ENCODE measurements at regions not wholly inside any gene's neighbourhood (a gene's known extent, or its start where the extent isn't known, plus 50 kb on each side); places are given as distances from the start of the nearest gene placed in this dataset.

DNA sequence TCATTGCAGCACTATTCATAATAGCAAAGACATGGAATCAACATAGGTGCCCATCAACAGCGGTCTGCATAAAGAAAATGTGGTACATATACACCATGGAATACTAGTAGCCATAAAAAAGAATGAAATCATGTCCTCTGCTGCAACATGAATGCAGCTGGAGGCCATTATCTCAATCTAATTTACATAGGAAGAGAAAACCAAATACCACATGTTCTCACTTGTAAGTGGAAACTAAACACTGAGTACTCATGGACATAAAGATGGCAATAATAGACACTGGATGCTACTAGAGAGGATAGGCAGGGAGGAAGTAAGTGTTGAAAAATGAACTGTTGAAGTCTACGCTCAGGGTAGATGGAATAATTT is 203.9 kb upstream of the CDH9 start:
- no peaks in the 10 kb centered on the region for H3K4me1 ChIP-seq
- no peak for TF ChIP-seq EZH2 (IDR thresholded peaks at IDR 0.05)
- TF ChIP-seq, protein P1, sequence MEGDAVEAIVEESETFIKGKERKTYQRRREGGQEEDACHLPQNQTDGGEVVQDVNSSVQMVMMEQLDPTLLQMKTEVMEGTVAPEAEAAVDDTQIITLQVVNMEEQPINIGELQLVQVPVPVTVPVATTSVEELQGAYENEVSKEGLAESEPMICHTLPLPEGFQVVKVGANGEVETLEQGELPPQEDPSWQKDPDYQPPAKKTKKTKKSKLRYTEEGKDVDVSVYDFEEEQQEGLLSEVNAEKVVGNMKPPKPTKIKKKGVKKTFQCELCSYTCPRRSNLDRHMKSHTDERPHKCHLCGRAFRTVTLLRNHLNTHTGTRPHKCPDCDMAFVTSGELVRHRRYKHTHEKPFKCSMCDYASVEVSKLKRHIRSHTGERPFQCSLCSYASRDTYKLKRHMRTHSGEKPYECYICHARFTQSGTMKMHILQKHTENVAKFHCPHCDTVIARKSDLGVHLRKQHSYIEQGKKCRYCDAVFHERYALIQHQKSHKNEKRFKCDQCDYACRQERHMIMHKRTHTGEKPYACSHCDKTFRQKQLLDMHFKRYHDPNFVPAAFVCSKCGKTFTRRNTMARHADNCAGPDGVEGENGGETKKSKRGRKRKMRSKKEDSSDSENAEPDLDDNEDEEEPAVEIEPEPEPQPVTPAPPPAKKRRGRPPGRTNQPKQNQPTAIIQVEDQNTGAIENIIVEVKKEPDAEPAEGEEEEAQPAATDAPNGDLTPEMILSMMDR (IDR thresholded peaks at IDR 0.05), result no peak
- no peaks in the 10 kb centered on the region for H3K79me2 ChIP-seq (ENCODE audit: low read depth)
- no peaks in the 10 kb centered on the region for H3F3A ChIP-seq (ENCODE audit: low read depth)
- Mint-ChIP-seq H3K36me3 (no peaks in the 10 kb centered on the region), H3K4me3 (no peak overlapping the region), H3K27me3 (ENCODE audit: insufficient read depth, low read depth) (peaks cover 4% of the 10 kb centered on the region), H3K9me3 (no peaks in the 10 kb centered on the region), H3K27ac (no peak overlapping the region), H3K4me1 (no peaks in the 10 kb centered on the region)
- no peaks in the 10 kb centered on the region for H3K36me3 ChIP-seq
- H3K27ac ChIP-seq, result no peak overlapping the region
- no peaks in the 10 kb centered on the region for H3K27me3 ChIP-seq
- no peak overlapping the region for H3K9ac ChIP-seq
- DNase-seq (ENCODE audit: low spot score), result no peak
- H3K4me3 ChIP-seq, result no peak overlapping the region
- no peaks in the 10 kb centered on the region for H4K20me1 ChIP-seq (ENCODE audit: low read depth)
- H3K4me2 ChIP-seq, result no peak overlapping the region
- H3K9me3 ChIP-seq (ENCODE audit: low read depth), result no peaks in the 10 kb centered on the region
- H2AFZ ChIP-seq (replicated peaks), result no peak overlapping the region

DNA sequence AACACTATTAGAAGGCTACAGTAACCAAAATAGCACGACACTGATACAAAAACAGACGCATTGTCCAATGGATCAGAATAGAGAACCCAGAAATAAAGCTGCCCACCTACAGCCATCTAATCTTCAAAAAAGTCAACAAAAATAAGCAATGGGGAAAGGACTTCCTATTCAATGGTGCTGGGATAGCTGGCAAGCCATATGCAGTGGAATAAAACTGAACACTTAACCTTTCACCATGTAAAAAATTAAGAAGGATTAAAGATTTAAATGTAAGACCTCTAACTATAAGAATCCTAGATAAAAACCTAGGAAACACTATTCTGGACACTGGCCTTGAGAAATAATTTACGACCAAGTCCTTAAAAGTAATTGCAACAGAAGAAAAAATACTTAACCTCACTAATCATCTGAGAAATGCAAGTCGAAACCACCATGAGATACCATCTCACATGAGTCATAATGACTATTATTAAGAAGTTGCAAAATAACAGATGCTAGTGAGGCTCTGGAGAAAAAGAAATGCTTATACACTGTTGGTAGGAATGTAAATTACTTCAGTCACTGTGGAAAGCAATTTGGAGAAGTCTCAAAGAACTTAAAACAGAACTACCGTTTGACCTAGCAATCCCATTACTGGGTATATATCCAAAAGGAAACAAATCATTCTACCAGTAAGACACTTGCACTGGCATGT is 203.3 kb upstream of the CDH9 start:
- H3K36me3 Mint-ChIP-seq, result no peaks in the 10 kb centered on the region
- TF ChIP-seq, protein P1 (IDR thresholded peaks at IDR 0.05), result no peak
- TF ChIP-seq EZH2 (IDR thresholded peaks at IDR 0.05), result no peak
- TF ChIP-seq EZH2phosphoT487 (IDR thresholded peaks at IDR 0.05), result no peak
- Histone ChIP-seq H3K4me3 (no peak overlapping the region), H3K27ac (no peak overlapping the region), H3K9ac (no peak overlapping the region), H3F3A (ENCODE audit: low read depth) (no peaks in the 10 kb centered on the region), H3K27me3 (no peaks in the 10 kb centered on the region), H3K4me2 (no peak overlapping the region), H3K79me2 (ENCODE audit: low read depth) (no peaks in the 10 kb centered on the region), H3K9me3 (ENCODE audit: low read depth) (no peaks in the 10 kb centered on the region), H2AFZ (replicated peaks) (no peak overlapping the region), H3K36me3 (no peaks in the 10 kb centered on the region), H4K20me1 (ENCODE audit: low read depth) (no peaks in the 10 kb centered on the region), H3K4me1 (no peaks in the 10 kb centered on the region)
- H3K9me3 Mint-ChIP-seq, result no peaks in the 10 kb centered on the region
- peaks cover 4% of the 10 kb centered on the region for H3K27me3 Mint-ChIP-seq (ENCODE audit: insufficient read depth, low read depth)
- H3K4me3 Mint-ChIP-seq, result no peak overlapping the region
- no peak overlapping the region for H3K27ac Mint-ChIP-seq
- H3K4me1 Mint-ChIP-seq, result no peaks in the 10 kb centered on the region
- no peak for DNase-seq (ENCODE audit: low spot score)

DNA sequence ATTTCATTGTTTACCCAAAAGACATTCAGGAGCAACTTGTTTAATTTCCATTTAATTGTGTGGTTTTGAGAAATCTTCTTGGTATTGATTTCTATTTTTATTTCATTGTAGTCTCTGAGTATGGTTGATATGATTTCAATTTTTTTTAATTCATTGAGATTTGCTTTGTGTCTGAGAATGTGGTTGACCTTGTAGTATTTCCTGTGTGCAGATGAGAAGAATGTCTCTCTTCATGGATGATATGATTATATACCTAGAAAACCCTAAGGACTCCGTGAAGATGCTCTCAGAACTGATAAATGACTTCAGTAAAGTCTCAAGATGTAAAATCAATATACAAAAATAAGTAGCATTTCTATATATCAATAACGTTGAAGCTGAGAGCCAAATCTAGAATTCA is 202.4 kb upstream of the CDH9 start:
- no peaks in the 10 kb centered on the region for H3K9me3 Mint-ChIP-seq
- no peak for DNase-seq (ENCODE audit: low spot score)
- TF ChIP-seq, protein P1 (IDR thresholded peaks at IDR 0.05), result no peak
- TF ChIP-seq EZH2 (IDR thresholded peaks at IDR 0.05) (no peak), EZH2phosphoT487 (IDR thresholded peaks at IDR 0.05) (no peak)
- Histone ChIP-seq H3K4me3 (no peak overlapping the region), H3K4me1 (no peaks in the 10 kb centered on the region), H3K27me3 (no peaks in the 10 kb centered on the region), H3K36me3 (no peaks in the 10 kb centered on the region), H3K9me3 (ENCODE audit: low read depth) (no peaks in the 10 kb centered on the region), H3K79me2 (ENCODE audit: low read depth) (no peaks in the 10 kb centered on the region), H3K4me2 (no peak overlapping the region), H3K27ac (no peak overlapping the region), H2AFZ (replicated peaks) (no peak overlapping the region), H4K20me1 (ENCODE audit: low read depth) (no peaks in the 10 kb centered on the region), H3K9ac (no peak overlapping the region), H3F3A (ENCODE audit: low read depth) (no peaks in the 10 kb centered on the region)
- H3K4me3 Mint-ChIP-seq, result no peak overlapping the region
- no peaks in the 10 kb centered on the region for H3K36me3 Mint-ChIP-seq
- peaks cover 4% of the 10 kb centered on the region for H3K27me3 Mint-ChIP-seq (ENCODE audit: insufficient read depth, low read depth)
- no peaks in the 10 kb centered on the region for H3K4me1 Mint-ChIP-seq
- no peak overlapping the region for H3K27ac Mint-ChIP-seq
